Breast epithelium (tissue), 3 donors: ENCODE measurements at regions not wholly inside any gene's neighbourhood (a gene's known extent, or its start where the extent isn't known, plus 50 kb on each side); places are given as distances from the start of the nearest gene placed in this dataset.

Experiments used
- CTCF ChIP-seq, 3 donors: fragments of 450-650 bp; IDR thresholded peaks; one replicate each; pipeline ENCODE4 v1.5.1; 2016 to 2017; ENCODE audit warnings: antibody characterized with exemption in 3 of 3, mild to moderate bottlenecking in 3 of 3, moderate library complexity in 3 of 3
- POLR2A ChIP-seq: fragments of 450-650 bp; IDR thresholded peaks from one replicate; pipeline ENCODE4 v1.6.1; 2016; ENCODE audit warnings: antibody characterized with exemption, mild to moderate bottlenecking, moderate library complexity

- TF ChIP-seq POLR2A (no peak), CTCF (IDR thresholded peaks at IDR 0.05) (no peak)
Observed at GRCh38 chr6:93676581-93676980, 257.2 kb upstream of the EPHA7 start.
